Myocyte (in vitro differentiated cells): ENCODE measurements at regions not wholly inside any gene's neighbourhood (a gene's known extent, or its start where the extent isn't known, plus 50 kb on each side); places are given as distances from the start of the nearest gene placed in this dataset.
"Not testable (repeated sequence)": the region's sequence is repeated elsewhere in the genome, so short reads cannot be mapped to it uniquely, and the experiment has no call there.

Experiments
- DNase-seq: peaks from one replicate; pipeline ENCODE4 v3.0.0-alpha.2; 2012; ENCODE audit warnings: low read depth

DNA sequence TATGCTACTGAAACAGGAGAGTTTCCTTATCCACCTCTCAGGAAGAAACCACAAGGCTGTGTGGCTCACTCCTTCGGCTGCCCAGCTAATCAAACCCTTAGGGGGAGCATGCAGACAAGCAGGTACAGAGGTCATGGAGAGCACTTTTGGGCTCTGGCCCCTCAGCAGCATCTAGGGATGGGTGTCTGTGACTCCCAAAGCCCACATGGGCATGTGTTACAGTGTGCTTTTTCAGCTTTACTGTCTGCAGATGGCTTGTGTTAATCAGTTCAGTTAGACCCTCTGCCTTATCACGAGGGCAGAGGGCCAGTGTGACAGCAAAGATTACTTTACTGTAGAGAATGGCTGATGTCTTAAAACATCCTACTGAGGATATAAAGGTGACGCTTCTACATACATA is 447.4 kb downstream of the PCDH10 start:
- DNase-seq: no peak

DNA sequence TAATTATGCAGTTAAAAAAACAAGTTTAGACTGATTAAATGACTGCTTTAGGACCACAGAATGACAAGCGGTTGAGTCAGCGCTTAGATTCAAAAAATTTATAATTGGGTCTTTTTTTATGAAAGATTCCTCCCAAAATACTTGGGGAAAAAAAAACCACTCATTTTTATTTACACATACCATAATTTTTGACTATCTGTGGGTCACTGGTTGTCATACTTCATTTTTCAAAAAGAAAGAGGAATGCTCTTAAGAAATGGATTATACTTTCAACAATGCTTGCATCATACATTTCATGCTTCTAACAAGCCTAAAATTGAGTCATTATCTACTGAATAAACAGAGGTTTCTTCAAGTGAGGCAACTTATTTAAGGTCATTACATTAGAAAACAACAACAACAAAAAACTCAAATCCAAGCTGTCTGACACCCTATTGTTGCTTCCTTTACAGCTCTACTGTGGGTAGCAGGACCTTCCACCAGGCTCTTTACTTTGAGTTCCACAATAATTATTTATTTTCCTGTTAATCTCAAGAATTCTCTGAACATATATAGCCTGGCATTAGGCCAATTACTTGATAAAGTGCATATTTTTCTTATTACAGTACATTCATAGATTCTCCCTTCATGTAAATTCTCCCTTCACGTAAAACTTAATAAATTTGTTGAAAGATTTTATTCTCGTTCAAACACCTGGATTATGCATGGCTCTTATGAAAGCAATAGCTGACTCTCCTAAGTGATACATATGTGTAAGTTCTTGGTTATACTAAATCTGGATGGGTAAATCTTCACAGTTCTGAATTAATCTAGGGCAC is 445.5 kb downstream of the PCDH10 start:
- no peak for DNase-seq

DNA sequence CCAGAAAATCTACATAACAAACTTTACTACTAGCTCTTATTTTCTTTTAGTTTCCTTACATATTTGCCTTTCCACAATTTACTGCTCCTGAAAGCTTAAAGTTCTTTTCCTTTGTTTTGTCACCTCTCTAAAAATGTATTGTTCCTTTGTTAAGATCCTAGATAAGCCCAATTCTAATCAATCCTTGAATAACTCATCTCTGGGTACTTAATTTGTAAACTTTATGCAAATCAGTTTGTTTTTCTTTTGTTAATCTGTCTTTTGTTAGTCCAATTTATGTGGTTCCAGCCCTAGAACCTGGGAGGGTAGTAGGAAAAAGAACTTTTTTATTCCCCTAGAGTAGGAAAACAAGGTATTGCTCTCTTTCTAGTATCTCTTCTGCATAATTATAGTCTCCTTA is 444.7 kb downstream of the PCDH10 start:
- no peak for DNase-seq

DNA sequence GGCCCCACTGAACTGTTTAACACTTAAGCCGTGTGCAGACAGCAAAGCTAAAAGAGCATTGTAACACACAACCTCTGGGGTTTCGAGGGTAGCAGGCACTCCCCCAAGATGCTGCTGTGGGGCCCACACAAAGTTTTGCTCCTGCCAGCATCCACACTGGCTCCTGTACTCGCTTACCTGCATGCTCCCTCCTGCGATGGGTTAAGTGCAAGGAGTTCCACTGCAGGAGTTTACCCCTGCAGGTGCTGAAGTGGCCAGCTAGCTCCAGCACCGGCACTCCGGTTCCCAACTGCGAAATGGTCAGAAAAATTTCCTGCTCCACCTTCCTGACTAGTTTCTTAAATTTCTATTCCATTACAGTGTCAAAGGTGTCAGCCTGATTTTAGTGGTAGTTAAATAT is 443.5 kb downstream of the PCDH10 start:
- no peak for DNase-seq

DNA sequence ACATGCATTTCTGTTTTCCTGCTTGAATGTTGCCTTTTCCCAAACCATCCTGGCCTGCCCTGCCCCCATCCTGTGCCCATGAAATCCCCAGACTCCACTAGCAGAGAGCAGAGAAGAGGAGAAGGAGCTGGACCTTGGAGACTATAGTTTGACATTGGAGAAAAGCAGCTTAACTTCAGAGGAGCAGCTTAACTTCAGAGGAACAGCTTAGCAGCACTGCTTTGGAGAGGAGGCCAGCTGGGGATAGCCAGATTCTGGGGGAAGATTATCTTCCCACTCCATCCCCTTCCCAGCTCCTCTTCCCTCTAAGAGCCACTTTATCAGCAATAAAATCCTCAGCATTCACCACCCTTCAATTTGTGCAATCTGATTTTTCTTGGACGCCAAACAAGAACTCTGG is 443.0 kb downstream of the PCDH10 start:
- no peak for DNase-seq

DNA sequence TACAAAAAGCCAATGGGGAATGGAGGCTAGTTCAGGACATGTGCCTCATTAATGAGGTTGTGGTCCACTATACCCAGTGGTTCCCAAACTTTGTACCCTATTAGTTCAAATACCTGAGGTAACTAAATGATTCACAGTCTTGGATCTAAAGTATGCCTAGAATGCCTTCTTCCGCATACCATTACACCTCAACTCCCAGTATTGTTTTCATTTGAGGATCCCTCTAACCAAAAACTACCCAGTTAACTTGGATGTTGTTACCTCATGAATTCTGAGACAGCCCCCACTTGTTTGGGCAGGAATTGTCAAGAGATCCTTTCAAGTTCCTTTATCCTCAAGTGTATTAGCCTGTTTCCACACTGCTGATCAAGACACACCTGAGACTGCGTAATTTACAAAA is 439.2 kb downstream of the PCDH10 start:
- no peak for DNase-seq

DNA sequence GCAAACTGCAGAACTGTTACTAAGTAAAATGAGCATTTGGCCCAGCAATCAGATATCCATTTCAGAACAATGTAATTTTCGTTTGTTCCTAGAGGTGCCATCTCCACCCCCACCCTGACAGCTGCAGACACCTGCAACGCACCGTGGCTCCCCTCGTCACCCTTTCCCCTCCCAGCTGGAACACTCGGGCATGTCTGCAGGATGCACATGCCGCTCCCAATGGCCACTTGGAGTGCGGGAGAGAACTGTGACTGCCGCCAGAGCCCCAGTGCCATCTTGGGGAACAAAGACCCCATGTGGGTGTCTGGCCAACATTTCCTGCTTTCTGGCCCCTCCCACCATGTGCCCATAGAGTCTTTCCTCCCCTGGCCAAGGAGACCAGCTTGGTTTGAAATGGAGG is 436.2 kb downstream of the PCDH10 start:
- DNase-seq: no peak

DNA sequence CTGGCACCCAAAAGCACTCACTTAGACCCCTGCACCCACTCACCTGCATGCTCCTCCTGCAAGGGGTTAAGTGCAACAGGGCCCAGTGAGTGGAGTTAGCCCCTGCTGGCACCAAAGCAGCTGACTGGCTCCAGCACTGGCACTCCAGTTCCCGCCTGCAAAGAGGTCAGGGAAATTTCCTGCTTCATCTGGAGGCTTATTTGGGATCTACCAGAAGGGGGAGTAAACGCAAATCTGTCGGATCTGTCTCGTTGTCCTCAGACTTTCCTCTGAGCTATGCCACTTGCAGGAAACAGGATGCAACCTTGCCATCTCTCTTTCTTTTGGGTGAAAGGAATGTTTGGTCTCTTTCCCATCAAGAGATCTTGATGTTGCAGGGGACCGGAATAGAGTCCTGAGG is 435.6 kb downstream of the PCDH10 start:
- DNase-seq: no peak

DNA sequence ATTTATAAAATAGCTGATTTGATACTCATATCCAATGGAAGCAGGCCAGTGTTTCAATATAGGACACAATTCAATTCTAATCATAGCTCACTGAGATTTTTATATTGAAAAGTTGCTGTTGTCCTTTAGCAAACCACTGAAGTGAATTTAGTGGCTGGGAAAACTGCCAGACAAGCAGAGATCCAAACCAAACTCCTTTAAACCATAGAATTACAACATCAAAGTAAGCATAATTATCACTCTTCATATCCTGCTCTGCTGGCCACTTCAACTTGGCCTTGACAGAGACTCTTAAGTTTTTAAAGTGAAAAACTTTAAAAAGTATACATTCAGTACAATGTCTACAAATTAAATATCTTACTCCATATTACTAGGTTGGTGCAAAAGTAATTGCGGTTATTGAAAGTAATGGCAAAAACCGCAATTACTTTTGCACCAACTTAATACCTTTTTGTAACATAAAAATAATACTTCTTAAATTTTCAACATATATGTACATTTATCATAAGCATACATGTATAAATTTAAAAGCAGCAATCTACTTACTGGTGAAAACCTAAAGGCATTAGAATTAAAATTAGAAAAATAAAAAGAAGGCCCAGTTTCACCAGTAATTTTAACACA is 433.0 kb downstream of the PCDH10 start:
- DNase-seq: peak; percentile 6

DNA sequence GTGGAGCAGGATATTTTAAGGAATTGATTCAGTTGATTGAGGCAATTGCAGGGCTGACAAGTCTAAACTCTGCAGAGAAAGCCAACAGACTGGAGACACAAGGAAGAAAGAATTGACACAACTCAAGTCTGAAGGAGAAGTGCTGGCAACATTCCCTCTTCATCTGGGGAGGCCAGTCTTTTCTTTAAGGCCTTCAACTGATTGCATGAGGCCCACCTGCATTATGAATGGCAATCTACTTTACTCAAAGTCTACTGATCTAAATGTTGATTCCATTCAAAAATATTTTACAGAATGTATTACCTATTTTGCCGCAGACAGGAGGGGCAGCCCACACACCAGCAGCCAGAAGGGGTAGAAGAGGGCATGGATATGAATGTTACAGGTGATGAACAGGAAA is 425.2 kb downstream of the PCDH10 start:
- no peak for DNase-seq

DNA sequence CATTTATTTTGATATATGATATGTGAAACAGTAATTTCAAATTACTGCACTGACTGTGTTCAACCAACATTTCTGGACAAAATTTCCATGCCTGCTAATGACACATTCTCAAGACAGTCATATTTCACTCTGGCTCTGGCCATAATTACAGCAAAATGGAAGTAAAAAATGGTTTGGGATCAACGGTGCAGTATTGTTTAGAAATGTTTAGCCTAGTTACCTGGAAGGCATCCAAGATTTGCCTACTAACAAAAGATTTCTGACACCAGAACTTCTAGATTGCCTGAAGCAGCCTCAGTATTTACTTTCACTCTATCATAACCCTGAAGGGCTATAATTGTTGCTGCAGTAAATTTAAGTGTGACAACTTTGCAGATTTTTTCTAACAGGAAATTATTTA is 416.3 kb downstream of the PCDH10 start:
- peak; percentile 49 for DNase-seq

DNA sequence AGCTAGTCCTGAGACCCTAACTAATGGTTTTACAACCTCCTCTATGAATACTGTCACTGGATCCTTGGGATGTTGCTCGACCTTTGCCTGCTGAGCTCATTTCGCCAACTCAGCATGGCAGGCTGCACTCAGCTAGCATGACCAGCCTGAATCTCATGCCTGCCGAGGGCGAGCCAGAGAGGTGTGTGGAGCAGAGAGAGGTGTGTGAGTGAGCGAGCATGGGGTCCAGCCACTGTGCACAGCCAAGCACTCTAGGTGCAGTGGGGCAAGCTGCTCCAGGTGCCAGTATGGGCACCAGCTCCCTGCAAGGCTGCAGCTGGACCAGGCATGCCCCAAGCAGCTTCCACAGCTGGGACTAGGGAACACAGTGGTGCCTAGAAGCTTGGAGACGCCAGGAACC is 410.9 kb downstream of the PCDH10 start:
- DNase-seq: no peak

DNA sequence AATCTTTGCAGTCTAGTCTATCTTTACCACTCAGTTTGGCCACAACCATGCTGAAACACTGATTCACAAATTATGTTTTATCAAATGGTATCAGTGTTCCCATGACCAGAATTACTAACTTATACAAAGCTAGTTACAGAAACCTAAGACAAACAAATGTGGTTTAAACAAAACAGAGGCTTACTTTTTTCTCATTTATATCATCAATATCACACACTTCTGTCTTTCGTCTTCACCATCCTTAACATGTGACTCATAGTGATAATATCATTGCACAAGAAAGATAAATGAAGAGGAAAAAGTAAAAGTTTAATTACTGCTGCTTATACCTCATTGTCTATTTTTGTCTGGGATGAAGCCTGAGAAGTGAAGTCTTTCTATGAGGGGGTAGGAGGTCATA is 406.6 kb downstream of the PCDH10 start:
- DNase-seq: no peak

DNA sequence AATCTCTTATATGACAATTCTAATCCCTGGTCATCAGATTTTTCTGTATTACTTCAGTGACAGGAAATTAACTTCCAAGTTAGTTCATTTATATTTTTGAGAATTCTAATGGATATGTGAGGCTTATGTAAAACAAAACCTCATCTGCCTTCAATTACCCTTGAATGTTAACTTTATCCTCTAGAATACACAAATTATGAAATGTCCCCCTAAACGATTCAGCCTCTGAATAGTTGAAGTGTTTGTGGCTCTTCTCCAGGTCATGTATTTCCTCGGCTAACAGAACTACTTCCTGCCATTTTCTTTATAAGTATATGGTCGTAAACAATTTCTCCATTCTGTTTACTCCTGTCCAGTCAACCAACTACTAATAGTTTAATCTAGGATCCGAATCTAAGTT is 401.3 kb downstream of the PCDH10 start:
- no peak for DNase-seq

DNA sequence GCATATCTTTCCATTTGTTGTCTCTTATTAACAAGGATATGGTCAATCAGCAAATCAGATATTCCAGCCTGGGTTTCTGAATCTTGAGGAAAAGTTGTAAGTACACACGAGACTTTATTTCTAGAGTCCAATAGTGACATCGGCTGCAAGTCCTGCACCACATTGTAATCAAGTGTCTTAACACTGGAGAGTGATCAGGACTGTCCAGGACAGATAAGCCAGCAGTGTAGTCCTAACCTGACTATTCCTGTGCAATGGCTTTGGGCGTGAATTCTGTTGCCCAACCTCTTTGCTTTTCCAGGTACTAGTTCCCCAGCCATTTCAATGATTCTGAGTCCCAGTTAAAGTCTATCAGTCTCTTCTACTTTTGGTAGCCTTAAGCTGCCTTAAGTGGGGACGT is 395.0 kb downstream of the PCDH10 start:
- DNase-seq: no peak

DNA sequence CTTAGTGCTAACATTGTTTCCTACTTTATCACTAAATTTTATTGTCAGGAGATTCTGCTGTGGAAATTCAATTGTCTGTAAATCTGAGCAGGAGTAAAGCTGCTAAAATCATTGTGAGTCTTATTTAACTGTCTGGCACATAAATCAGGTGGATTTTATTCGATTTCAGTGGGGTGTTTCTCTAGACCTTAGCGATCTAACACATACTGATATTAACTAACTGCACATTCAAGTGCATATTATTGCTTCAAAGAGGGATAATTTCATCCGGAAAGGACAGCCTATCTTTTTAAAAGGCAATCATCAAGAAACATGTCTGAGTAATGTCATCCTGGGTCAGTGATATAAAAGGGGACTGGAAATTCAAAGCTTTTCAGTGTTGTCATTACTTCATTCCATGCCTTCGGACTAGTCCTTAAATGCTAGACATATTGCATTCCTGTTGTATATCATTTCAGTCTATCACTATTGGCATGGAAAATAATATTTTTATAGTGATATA is 388.7 kb downstream of the PCDH10 start:
- DNase-seq: no peak

DNA sequence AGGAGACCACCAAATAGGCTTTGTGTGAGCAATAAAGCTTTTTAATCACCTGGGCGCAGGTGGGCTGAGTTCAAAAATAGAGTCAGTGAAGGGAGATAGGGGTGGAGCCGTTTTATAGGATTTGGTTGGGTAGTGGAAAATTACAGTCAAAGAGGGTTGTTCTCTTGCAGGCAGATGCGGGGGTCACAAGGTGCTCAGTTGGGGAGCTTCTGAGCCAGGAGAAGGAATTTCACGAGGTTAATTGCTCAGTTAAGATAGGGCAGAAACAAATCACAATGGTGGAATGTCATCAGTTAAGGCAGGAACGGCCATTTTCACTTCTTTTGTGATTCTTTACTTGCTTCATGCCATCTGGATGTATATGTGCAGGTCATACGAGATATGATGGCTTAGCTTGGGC is 385.1 kb downstream of the PCDH10 start:
- DNase-seq: not testable (repeated sequence)

DNA sequence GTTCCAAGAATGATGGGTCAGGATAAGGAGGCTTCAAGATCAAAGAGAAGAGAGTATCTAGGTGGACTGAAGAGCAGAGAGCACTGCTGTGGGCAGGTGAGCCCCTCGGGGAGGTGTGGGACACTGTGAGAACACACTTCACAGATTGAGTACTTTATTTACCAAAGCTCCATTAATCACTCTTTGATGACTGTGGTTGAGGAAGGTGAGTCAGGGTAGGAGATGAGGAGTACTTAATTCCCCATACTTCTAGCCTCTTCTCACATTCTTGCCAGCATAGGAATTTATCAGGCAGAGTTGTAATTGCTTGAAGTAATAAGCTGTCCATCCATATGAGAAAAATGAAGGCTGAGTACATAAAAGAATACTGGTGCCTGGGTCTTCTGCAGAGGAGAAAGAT is 375.3 kb downstream of the PCDH10 start:
- no peak for DNase-seq

DNA sequence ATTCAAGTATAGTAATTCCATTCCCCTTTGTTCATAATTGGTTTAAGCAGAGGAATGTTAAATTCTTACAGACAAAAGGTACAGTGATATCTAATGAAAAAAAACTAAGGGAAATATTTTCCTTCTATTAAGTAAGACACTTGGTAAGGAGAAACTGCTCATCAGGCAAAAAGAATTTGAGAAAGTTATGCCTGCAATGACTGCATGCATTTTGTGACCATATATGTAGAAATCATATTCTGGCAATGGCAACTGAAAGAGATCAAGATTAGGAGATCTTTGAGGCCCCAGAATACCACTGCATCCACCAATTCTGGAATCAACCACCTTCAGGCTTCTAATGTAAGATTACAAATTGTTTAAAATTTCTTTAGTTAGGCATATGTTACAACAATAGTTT is 364.8 kb downstream of the PCDH10 start:
- no peak for DNase-seq

DNA sequence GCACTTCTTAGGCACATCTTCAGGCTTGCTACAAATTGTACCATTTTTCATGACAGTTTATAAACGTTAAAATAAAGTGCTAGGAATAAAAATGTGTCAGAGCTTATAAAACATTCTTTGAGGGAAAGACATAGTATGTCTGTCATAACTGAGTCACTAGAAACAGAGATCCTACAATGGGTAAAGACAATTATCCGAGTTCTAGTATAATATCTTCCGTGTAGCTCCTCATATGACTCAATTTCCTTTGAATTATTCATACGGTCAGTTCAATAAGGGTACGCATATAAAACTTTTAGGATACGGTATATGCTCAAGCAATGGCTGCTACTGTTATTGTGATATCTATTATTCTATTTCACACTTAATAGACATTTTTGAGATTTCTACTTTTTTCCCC is 349.1 kb downstream of the PCDH10 start:
- no peak for DNase-seq

DNA sequence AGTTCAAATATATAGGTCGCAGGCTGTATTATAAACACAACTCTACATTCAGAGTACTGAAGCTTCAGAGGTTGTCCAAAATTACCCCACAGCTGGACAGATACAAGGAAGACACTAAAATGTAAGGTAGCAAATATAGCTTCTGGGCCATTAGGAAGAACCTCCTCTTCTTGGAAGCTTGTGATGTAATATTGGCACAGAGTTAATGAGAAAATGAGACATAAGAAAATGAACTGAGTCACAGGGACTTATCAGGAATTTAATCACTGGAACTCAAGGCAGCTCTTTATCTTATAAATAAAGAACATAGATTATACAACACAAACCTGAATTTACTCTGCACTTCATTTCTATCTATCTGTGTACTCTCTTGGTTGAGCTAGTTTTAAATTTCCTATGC is 344.7 kb downstream of the PCDH10 start:
- no peak for DNase-seq

DNA sequence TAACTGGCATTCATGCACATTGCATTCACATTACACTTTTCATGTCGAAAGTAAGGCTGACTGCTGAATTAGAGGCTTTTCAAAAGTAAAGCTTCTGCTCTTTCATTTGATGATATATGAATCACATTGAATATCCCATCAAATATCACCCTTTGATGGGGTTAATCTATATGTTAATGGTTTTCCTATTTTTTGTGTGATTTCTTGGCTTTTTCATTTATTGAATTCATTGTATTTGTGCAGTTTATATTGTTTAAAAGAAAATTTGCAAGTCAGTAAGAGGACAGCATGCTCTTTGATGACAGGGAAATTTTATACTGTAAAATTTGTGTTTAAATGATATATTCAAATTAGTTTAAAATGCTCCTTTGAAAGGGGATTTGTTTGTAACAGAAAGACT is 344.1 kb downstream of the PCDH10 start:
- no peak for DNase-seq

DNA sequence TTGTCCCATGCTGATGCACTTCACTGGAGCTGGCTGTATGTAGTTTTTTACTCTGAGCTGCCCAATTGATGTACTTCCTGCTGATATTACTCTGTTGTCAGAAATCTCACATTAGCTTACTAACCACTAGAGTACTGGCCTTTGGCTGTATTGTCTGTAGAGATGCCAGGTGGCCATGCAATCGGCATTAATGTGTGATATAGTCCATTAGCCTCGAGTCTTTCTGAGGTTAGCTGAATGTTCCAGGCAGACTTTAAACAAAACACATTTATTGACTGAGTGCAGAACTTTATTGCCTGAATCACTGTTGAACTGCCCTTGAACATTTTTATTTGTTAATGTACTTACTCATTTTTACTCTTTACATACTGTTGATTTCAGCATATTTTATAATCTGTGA is 335.2 kb downstream of the PCDH10 start:
- no peak for DNase-seq
